HG03064 (cell line): ENCODE measurements at regions not wholly inside any gene's neighbourhood (a gene's known extent, or its start where the extent isn't known, plus 50 kb on each side); places are given as distances from the start of the nearest gene placed in this dataset.
"Not testable (repeated sequence)": the region's sequence is repeated elsewhere in the genome, so short reads cannot be mapped to it uniquely, and the experiment has no call there.

ENCODE experiments used
- ATAC-seq: cut with Tn5 transposase; IDR thresholded peaks from one replicate; pipeline ENCODE4 v1.9.1; 2021; ENCODE audit warnings: low read depth; ENCODE audit not compliant: unreplicated experiment

- no peak for ATAC-seq
Observed at GRCh38 chr16:80263181-80263823, 277.5 kb upstream of the DYNLRB2 start.

DNA sequence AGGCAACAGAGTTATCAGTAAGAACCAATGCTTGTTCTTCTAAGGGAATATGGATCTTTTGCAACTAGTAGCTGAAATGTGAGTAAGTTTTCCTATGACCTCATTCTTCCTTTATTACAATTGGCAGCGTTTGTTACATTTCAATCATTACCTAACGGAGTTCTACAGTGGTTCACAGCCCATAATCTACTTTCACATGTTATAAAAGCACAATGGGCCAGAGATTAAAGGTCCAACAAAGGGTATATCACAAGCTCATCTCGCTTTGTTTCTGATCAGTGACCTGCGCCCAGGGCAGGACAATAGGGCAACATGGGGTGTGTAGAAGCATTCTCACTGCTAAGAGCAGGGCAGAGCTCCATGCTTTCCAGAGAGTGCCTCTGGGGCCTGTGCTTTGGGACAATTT lies 279.9 kb upstream of the DYNLRB2 start:
- ATAC-seq, result no peak

- no peak for ATAC-seq
Observed at GRCh38 chr16:80259290-80259805, 281.4 kb upstream of the DYNLRB2 start.

GRCh38 chr16:80258407-80258806 lies 282.4 kb upstream of the DYNLRB2 start:
- no peak for ATAC-seq

GRCh38 chr16:80254970-80255369 lies 285.8 kb upstream of the DYNLRB2 start:
- no peak for ATAC-seq

- no peak for ATAC-seq
Observed at GRCh38 chr16:80253741-80254140, 287.1 kb upstream of the DYNLRB2 start.

DNA sequence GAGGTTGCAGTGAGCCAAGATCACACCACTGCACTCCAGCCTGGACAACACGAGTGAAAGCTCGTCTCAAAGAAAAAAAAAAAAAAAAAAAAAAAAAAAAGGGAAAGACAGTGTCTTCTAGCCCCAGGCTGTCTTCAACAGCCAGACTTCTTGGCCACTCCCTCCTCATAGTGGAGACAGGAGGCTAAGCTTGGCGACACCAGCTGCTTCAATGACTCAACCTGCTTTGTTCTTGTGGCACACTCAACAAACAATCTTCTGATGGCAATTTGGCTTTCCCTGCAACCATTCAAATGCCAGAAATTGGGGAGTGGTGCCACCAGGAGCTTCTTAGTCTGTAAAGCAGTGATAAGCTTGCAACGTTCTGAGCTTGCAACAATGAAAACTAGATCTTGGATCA lies 290.4 kb upstream of the DYNLRB2 start:
- ATAC-seq, result no peak

GRCh38 chr16:80243303-80243702 lies 297.5 kb upstream of the DYNLRB2 start:
- ATAC-seq, result not testable (repeated sequence)

DNA sequence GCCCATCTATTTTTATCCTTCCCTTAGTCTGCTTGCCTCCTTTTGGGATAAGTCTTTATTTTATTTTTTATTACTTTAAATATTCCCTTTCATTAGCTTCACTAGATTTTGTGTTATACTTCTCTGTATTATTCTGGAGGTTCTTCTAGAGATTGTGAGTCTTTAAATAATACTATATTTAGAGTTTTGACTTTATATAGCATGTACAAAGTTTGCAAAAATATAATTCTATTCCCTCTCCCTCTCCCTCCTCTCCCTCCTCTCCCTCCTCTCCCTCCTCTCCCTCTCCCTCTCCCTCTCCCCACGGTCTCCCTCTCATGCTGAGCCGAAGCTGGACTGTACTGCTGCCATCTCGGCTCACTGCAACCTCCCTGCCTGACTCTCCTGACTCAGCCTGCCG lies 298.5 kb upstream of the DYNLRB2 start:
- not testable (repeated sequence) for ATAC-seq

DNA sequence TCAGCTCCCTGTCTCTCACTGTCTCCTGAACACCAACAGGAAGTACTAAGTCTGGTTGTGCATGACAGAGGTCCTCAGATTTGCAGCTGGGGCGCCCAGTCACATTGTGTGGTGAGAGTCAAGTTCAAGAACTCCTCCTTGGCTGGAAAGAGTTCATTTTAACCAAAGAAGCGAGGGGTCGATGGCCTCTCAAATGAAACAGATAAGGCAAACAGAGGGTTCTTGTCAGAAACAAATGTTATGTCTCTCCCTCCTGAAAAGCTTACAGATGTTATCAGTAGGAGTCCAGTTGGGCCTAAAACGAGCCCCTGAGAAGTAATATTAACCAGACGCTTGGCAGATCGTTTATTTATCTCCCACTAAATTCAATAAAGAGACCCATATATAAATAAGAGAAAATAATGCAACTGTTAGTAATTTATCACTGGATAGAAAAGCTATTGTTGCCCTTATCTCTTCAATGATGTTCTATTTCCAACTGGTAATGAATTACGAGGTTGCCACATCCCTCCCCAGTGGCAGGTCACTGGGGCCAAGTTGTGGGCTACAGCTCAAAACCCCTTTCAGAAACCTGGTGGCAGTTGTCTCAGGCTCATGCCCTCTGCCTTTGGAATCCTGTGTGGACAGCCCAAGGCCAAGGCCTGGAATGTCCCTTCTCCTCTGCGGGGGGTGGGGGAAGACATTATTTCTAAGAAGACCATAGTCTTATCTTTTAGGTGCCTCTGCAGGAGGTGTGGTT lies 307.5 kb upstream of the DYNLRB2 start:
- no peak for ATAC-seq

DNA sequence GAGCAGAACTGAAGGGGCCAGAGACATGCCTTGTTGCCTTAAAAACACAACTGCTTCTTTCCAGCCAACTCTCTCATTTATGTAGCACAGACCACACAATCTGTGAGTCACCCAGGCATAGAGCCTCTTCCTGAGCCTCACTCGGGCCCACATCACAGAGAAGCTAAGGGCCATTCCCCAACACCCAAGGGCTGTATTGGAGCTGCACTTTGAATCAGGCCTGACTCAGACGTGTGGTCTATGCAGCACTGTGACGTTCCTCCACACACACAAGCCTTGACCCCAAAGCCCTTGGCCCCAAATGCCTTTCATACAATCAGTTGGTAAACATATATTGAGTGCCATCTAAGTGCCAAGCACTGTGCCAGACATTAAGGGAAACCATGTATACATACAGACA lies 308.9 kb upstream of the DYNLRB2 start:
- ATAC-seq, result peak; percentile 95

DNA sequence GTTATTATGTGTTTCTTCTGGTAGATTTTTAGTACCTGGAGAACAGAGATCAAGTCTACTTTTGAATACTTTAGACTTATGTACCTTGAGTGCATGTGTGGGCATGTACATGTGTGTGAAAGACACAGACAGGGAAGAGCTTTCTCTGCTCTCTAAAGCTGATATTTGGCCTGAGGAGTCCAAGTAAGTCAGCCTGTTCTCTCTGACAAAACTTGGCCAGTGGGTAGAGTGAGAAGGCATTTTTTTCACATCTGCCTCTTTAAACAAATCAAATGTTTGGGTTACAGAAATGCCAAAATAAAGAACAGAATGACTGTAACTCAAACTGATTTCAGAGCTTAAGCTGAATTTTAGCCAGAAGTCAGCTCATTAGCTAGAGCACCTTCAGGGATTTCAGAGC lies 309.7 kb upstream of the DYNLRB2 start:
- ATAC-seq, result no peak

DNA sequence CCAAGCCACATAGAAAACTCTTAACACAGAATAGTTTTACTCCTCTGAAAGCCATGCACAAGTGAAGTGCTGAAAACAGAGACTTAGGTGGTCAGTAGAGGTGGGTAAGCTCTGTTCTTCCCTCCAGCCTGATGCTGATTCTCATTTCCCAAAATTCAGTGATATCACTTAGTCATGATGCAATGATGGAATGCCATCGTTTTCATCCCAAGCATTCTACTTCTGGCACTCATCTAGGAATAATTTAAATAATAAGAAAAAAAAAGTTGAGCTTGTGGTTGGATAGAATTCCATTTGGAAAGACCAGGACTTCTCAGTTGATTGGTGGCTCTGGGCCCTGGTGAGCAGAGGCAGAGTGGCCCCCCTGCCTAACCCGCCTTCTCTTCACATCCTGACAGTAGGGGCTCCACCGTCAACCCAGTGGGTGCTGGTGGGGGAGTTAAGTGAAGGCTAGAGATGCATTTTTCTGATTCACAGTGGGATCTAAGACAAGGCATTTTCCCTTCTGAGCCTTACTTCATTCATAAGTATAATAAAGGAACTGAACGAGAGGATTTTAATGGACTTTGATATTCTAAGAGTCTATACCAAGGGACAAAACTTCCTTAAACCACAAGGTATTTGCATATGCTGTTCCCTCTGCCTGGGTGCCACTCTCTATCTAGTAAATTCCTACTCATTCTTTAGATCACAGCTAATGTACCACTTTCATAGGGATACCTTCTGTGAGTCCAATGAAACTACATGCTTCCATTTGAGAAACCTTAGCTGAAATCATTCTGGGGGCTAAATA lies 310.3 kb upstream of the DYNLRB2 start:
- no peak for ATAC-seq

DNA sequence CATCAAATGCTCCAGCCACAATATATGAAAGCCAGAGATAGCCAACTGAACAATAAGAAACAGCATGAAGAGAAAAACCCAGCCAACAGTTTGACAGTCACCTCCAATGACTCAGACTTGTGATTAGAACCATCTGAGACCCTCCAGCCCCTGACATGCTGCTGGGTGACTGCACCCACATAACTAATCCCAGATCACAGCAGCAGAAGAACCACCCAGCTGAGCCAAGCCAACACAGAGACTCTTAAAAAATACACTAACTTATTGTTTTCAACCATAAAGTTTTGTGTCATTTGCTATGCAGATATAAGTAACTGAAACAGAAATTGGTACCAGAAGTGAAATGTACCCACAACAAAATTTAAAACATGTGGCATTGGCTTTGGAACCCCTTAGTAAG lies 314.3 kb upstream of the DYNLRB2 start:
- ATAC-seq, result no peak

- no peak for ATAC-seq
Observed at GRCh38 chr16:80210787-80211186, 330.0 kb upstream of the DYNLRB2 start.

DNA sequence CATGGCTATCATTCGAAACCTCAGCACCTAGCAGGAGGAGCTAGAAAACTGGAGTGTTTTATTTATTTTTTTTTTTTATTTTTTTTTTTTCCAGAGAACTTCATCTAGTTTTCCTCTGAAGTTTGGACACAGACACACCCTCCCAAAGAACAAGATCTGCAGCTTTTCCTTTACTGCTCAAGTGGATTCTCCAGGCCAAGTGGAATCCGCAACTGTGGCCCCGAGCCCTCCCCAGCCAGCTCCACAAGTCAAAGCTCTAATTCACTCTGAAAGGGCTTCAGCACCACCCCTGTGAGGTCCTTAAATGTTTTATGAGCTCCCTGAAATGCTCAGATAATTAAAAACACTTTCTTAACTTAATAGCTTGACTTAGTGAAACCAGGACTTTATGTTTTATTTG lies 332.1 kb upstream of the DYNLRB2 start:
- no peak for ATAC-seq

- no peak for ATAC-seq
Observed at GRCh38 chr16:80208015-80208414, 332.8 kb upstream of the DYNLRB2 start.

DNA sequence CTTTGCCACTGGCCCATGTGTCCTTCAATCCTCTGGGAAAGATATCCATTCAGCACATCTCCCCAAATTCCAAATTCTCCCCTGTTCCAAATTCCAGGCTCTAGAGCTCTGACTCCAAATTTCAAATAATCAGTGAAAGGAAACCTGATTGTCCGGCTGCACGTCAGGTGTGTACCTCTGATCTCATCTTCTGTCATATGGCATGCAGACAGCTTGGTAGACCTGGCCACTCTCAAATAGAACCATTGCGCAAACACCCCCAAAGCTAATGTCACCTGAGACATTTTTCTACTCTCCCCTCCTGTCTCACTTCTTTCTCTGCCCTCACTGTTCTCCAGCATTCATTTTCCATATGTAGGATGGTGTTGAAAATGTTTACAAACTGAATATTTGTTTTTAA lies 337.0 kb upstream of the DYNLRB2 start:
- no peak for ATAC-seq

GRCh38 chr16:80202831-80203413 lies 337.9 kb upstream of the DYNLRB2 start:
- no peak for ATAC-seq

- ATAC-seq, result no peak
Observed at GRCh38 chr16:80200079-80200478, 340.7 kb upstream of the DYNLRB2 start.

DNA sequence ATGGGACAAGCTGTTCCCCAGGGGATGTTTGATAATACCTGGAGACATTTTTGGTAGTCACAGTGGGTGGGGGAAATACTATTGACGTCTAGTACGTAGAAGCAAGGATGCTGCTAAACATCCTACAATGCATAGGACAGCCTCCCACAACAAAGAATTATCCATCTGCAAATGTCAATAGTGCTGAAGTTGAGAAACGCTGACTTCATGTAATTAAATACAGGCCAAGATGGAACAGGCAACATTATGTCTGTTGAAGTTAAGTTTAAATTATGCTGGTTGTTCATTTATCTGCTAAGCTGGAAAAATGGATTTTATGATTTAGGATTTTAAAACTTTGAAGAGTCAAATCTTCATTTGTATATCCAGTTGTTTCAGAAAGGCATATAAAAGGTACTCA lies 341.2 kb upstream of the DYNLRB2 start:
- no peak for ATAC-seq
